ENCODE measurements at regions not wholly inside any gene's neighbourhood (a gene's known extent, or its start where the extent isn't known, plus 50 kb on each side); places are given as distances from the start of the nearest gene placed in this dataset.

DNA sequence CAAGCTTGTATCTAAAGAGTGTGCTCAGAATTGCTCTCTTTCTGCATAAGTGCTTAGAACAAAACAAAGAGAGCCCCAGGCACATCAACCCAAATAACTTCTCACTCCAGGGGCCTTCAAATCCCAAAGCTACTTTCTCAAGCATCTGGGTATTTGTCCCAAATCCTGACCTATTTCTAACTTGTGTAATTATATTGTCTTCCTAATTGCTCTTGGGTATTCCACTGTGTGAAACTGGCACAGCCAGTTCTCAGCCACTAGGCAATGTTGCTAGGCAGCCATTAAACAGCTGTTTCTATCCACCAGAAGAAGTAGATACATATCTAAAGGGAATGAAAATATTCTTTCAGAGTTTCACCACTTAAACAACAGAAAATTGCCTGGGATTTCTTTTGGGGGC is 198.8 kb downstream of the PRELID2 start:
- H3K79me2 ChIP-seq (ENCODE audit: insufficient read depth, low read length), result no peaks in the 10 kb centered on the region
- no peaks in the 10 kb centered on the region for H3K9me3 ChIP-seq (ENCODE audit: insufficient read depth, low read depth, low read length)
- no peaks in the 10 kb centered on the region for H4K20me1 ChIP-seq (ENCODE audit: insufficient read depth, low read length, poor library complexity, severe bottlenecking)
- TF ChIP-seq, protein P1, sequence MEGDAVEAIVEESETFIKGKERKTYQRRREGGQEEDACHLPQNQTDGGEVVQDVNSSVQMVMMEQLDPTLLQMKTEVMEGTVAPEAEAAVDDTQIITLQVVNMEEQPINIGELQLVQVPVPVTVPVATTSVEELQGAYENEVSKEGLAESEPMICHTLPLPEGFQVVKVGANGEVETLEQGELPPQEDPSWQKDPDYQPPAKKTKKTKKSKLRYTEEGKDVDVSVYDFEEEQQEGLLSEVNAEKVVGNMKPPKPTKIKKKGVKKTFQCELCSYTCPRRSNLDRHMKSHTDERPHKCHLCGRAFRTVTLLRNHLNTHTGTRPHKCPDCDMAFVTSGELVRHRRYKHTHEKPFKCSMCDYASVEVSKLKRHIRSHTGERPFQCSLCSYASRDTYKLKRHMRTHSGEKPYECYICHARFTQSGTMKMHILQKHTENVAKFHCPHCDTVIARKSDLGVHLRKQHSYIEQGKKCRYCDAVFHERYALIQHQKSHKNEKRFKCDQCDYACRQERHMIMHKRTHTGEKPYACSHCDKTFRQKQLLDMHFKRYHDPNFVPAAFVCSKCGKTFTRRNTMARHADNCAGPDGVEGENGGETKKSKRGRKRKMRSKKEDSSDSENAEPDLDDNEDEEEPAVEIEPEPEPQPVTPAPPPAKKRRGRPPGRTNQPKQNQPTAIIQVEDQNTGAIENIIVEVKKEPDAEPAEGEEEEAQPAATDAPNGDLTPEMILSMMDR (conservative IDR thresholded peaks at IDR 0.05; ENCODE audit: low read length), result no peak
- TF ChIP-seq EZH2phosphoT487 (IDR thresholded peaks at IDR 0.05; ENCODE audit: borderline replicate concordance), result no peak
- H3K4me2 ChIP-seq (ENCODE audit: low read depth, low read length, poor library complexity, severe bottlenecking), result no peak overlapping the region
- H2AFZ ChIP-seq (ENCODE audit: low read length), result no peak overlapping the region
- no peaks in the 10 kb centered on the region for H3K36me3 ChIP-seq (ENCODE audit: insufficient read depth, low read length)
- H3F3A ChIP-seq (ENCODE audit: low read depth), result no peaks in the 10 kb centered on the region
- no peaks in the 10 kb centered on the region for H3K27me3 ChIP-seq (ENCODE audit: insufficient read depth, low read length, poor library complexity, severe bottlenecking)
- no peaks in the 10 kb centered on the region for H3K4me1 ChIP-seq (ENCODE audit: insufficient read depth, low read length, poor library complexity, severe bottlenecking)
- no peak overlapping the region for H3K9ac ChIP-seq (ENCODE audit: low read depth, low read length, poor library complexity, severe bottlenecking)
- no peaks in the 10 kb centered on the region for H3K9me2 ChIP-seq (replicated peaks; ENCODE audit: low read depth, low read length)
- no peak overlapping the region for H3K4me3 ChIP-seq (ENCODE audit: low read length, poor library complexity, severe bottlenecking)

DNA sequence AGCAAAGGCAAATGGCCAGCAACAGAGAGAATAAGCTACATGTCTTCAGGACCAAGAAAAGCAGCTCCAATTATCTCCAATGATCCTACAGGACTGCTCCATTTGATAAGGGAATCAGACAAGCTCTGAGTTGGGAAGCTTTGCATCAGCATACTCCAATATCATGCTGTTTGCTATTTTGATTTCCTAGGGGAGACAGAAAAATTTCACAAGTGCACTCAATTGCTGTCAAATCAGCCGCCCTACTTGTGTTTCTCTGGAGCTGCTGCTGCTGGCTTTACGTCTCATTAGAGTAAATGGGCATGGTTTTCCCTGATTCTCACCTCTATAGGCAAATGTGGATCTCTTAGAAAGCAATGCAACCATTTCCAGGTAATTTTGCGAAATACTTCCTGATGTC is 201.7 kb downstream of the PRELID2 start:
- H3K4me2 ChIP-seq (ENCODE audit: low read depth, low read length, poor library complexity, severe bottlenecking), result no peak overlapping the region
- TF ChIP-seq, protein P1 (conservative IDR thresholded peaks at IDR 0.05; ENCODE audit: low read length), result no peak
- no peak for TF ChIP-seq EZH2phosphoT487 (IDR thresholded peaks at IDR 0.05; ENCODE audit: borderline replicate concordance)
- no peak overlapping the region for H3K9ac ChIP-seq (ENCODE audit: low read depth, low read length, poor library complexity, severe bottlenecking)
- no peaks in the 10 kb centered on the region for H3F3A ChIP-seq (ENCODE audit: low read depth)
- H3K4me1 ChIP-seq (ENCODE audit: insufficient read depth, low read length, poor library complexity, severe bottlenecking), result no peaks in the 10 kb centered on the region
- H3K36me3 ChIP-seq (ENCODE audit: insufficient read depth, low read length), result no peaks in the 10 kb centered on the region
- H3K4me3 ChIP-seq (ENCODE audit: low read length, poor library complexity, severe bottlenecking), result no peak overlapping the region
- no peaks in the 10 kb centered on the region for H3K9me2 ChIP-seq (replicated peaks; ENCODE audit: low read depth, low read length)
- H3K79me2 ChIP-seq (ENCODE audit: insufficient read depth, low read length), result no peaks in the 10 kb centered on the region
- H2AFZ ChIP-seq (ENCODE audit: low read length), result no peak overlapping the region
- no peaks in the 10 kb centered on the region for H3K9me3 ChIP-seq (ENCODE audit: insufficient read depth, low read depth, low read length)
- H4K20me1 ChIP-seq (ENCODE audit: insufficient read depth, low read length, poor library complexity, severe bottlenecking), result no peaks in the 10 kb centered on the region
- no peaks in the 10 kb centered on the region for H3K27me3 ChIP-seq (ENCODE audit: insufficient read depth, low read length, poor library complexity, severe bottlenecking)

DNA sequence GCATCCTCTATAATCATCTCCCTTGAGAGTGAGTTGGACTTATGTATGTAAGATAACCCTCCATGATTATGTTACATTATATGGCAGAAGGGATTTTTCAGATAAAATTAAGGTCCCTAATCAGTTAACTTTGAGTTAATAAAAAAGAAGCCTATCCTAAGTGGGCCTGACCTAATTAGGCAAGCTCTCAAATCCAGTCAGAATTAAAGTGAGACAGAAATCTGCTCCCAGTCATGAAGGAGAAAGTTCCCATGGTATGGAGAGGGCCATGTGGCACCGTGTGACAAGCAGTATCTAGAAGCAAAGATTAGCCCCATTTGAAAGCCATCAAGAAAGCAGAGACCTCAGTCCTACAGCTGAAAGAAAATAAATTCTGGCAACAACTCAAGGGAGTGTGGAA is 202.4 kb downstream of the PRELID2 start:
- Histone ChIP-seq H3F3A (ENCODE audit: low read depth) (no peaks in the 10 kb centered on the region), H3K9me2 (replicated peaks; ENCODE audit: low read depth, low read length) (no peaks in the 10 kb centered on the region), H3K27me3 (ENCODE audit: insufficient read depth, low read length, poor library complexity, severe bottlenecking) (no peaks in the 10 kb centered on the region), H2AFZ (ENCODE audit: low read length) (no peak overlapping the region), H3K9me3 (ENCODE audit: insufficient read depth, low read depth, low read length) (no peaks in the 10 kb centered on the region), H4K20me1 (ENCODE audit: insufficient read depth, low read length, poor library complexity, severe bottlenecking) (no peaks in the 10 kb centered on the region), H3K79me2 (ENCODE audit: insufficient read depth, low read length) (no peaks in the 10 kb centered on the region), H3K36me3 (ENCODE audit: insufficient read depth, low read length) (no peaks in the 10 kb centered on the region), H3K4me1 (ENCODE audit: insufficient read depth, low read length, poor library complexity, severe bottlenecking) (no peaks in the 10 kb centered on the region), H3K9ac (ENCODE audit: low read depth, low read length, poor library complexity, severe bottlenecking) (no peak overlapping the region), H3K4me2 (ENCODE audit: low read depth, low read length, poor library complexity, severe bottlenecking) (no peak overlapping the region), H3K4me3 (ENCODE audit: low read length, poor library complexity, severe bottlenecking) (no peak overlapping the region)
- TF ChIP-seq, protein P1 (conservative IDR thresholded peaks at IDR 0.05; ENCODE audit: low read length), result no peak
- TF ChIP-seq EZH2phosphoT487 (IDR thresholded peaks at IDR 0.05; ENCODE audit: borderline replicate concordance), result no peak
